Spleen (tissue), 11 donors: ENCODE measurements at regions not wholly inside any gene's neighbourhood (a gene's known extent, or its start where the extent isn't known, plus 50 kb on each side); places are given as distances from the start of the nearest gene placed in this dataset.

Experiments
- DNase-seq: peaks from one replicate; pipeline ENCODE4 v3.0.0-alpha.2; 2020
- H3K27ac ChIP-seq, 8 donors: fragments of 200-600 bp; sonication (generic) in 7 of 8; 1 replicate in 4 of 8; 2 replicates in 4 of 8; pipeline versions ENCODE4 v1.5.0 to v1.8.0; 2016 to 2021; ENCODE audit warnings: inconsistent platforms in 4 of 8, mild to moderate bottlenecking in 4 of 8, moderate library complexity in 1 of 8
- H3K27me3 ChIP-seq, 7 donors: fragments of 200-600 bp; sonication (generic) in 6 of 7; replicated peaks in 1 of 7; 1 replicate in 4 of 7; 2 replicates in 3 of 7; pipeline versions ENCODE4 v1.5.0 to v1.8.0; 2016 to 2021; ENCODE audit warnings: inconsistent platforms in 3 of 7, mild to moderate bottlenecking in 1 of 7
- H3K36me3 ChIP-seq, 6 donors: fragments of 200-600 bp; sonication (generic) in 5 of 6; 1 replicate in 4 of 6; 2 replicates in 2 of 6; pipeline versions ENCODE4 v1.5.0 to v1.8.0; 2016 to 2021; ENCODE audit warnings: inconsistent platforms in 2 of 6
- H3K4me1 ChIP-seq, 6 donors: fragments of 200-600 bp; sonication (generic) in 5 of 6; 1 replicate in 3 of 6; 2 replicates in 3 of 6; pipeline versions ENCODE4 v1.5.0 to v1.8.0; 2016 to 2021; ENCODE audit warnings: inconsistent platforms in 3 of 6
- H3K4me3 ChIP-seq, 8 donors: fragments of 200-600 bp; sonication (generic) in 7 of 8; 1 replicate in 4 of 8; 2 replicates in 4 of 8; pipeline versions ENCODE4 v1.5.0 to v1.8.0; 2016 to 2021; ENCODE audit warnings: inconsistent platforms in 4 of 8, mild to moderate bottlenecking in 4 of 8, moderate library complexity in 2 of 8
- H3K9me3 ChIP-seq, 8 donors: fragments of 200-600 bp; sonication (generic) in 7 of 8; 1 replicate in 4 of 8; 2 replicates in 4 of 8; pipeline versions ENCODE4 v1.5.0 to v1.8.0; 2016 to 2021; ENCODE audit warnings: inconsistent platforms in 4 of 8
- POLR2A ChIP-seq, 3 donors: fragments of 450-650 bp; IDR thresholded peaks; one replicate each; pipeline ENCODE4 v1.5.1; 2017; ENCODE audit warnings: antibody characterized with exemption in 3 of 3, mild to moderate bottlenecking in 1 of 3
- POLR2AphosphoS5 ChIP-seq, 3 donors: sonication (generic); formaldehyde crosslinking; IDR thresholded peaks; one replicate each; pipeline ENCODE4 v1.5.1; 2017; ENCODE audit warnings: antibody characterized with exemption in 3 of 3
- WGBS, 5 donors: extraction: QIAGEN DNeasy Blood & Tissue Kit in 3 of 5; methylation state at CpG; one replicate each; pipeline versions ENCODE4 v1.1.5 to v1.1.7; 2013 to 2018; 5-methylcytosine and 5-hydroxymethylcytosine counted together
- intact Hi-C: fragments of 100-400 bp; cut with DNase I; formaldehyde crosslinking; loops from one replicate; pipeline ENCODE4 v1.15.0; 2023; ENCODE audit warnings: low total_unique reads
- TF ChIP-seq, protein P1 (sequence below), 11 experiments: fragments of 200-600 bp in 7 of 11; fragments of 450-650 bp in 4 of 11; sonication (generic) in 4 of 11; IDR thresholded peaks in 8 of 11; conservative IDR thresholded peaks in 3 of 11; 1 replicate in 7 of 11; 2 replicates in 4 of 11; pipeline versions ENCODE4 v1.4.0 to v1.8.0; 2016 to 2021; ENCODE audit warnings: antibody characterized with exemption in 11 of 11, inconsistent platforms in 4 of 11, mild to moderate bottlenecking in 1 of 11
- donor health status: healthy with polysubstance abuse.
- donor health status: DM: no; HTN: no; CAD: no; lungs with moderate emphysema.
- donor health status: DM: no; HTN: no; CAD: no.
- donor health status: Bipolar disorder and iron deficiency.
- donor health status: healthy.
- donor health status: DM: no; HTN: no; CAD: no.
- donor health status: DM: yes; HTN: yes; CAD: no.

DNA sequence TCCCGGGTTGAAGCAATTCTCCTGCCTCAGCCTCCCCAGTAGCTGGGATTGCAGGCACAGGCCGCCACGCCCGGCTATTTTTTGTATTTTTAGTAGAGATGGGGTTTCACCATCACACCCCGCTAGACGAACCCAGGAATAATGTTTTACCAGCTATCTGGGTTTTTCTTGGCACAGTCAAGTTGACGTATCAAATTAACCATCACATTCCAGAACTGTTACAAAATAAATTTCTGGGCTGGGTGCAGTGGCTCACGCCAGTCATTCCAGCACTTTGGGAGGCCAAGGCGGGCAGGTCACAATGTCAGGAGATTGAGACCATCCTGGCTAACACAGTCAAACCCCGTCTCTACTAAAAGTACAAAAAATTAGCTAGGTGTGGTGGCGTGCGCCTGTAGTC, 501.2 kb downstream of the SHISA9 start:
- no peaks in the 10 kb centered on the region for H3K27me3 ChIP-seq
- no peak for DNase-seq
- TF ChIP-seq POLR2AphosphoS5 (IDR thresholded peaks at IDR 0.05), result no peak
- TF ChIP-seq POLR2A (IDR thresholded peaks at IDR 0.05), result no peak
- TF ChIP-seq, protein P1, sequence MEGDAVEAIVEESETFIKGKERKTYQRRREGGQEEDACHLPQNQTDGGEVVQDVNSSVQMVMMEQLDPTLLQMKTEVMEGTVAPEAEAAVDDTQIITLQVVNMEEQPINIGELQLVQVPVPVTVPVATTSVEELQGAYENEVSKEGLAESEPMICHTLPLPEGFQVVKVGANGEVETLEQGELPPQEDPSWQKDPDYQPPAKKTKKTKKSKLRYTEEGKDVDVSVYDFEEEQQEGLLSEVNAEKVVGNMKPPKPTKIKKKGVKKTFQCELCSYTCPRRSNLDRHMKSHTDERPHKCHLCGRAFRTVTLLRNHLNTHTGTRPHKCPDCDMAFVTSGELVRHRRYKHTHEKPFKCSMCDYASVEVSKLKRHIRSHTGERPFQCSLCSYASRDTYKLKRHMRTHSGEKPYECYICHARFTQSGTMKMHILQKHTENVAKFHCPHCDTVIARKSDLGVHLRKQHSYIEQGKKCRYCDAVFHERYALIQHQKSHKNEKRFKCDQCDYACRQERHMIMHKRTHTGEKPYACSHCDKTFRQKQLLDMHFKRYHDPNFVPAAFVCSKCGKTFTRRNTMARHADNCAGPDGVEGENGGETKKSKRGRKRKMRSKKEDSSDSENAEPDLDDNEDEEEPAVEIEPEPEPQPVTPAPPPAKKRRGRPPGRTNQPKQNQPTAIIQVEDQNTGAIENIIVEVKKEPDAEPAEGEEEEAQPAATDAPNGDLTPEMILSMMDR (IDR thresholded peaks at IDR 0.05 in 8 of 11, conservative IDR thresholded peaks at IDR 0.05 in 3 of 11), result no peak
- H3K4me3 ChIP-seq, result no peak overlapping the region
- WGBS, 5 donors, result 90 to 93% (median 91%) methylated on average over 12 of the region's 12 CpGs
- peaks cover 0 to 27% (median 0%) of the 10 kb centered on the region in 8 donors for H3K9me3 ChIP-seq
- H3K36me3 ChIP-seq, result no peaks in the 10 kb centered on the region
- no peaks in the 10 kb centered on the region for H3K4me1 ChIP-seq
- intact Hi-C loops, result no loop called here
- no peak overlapping the region for H3K27ac ChIP-seq

DNA sequence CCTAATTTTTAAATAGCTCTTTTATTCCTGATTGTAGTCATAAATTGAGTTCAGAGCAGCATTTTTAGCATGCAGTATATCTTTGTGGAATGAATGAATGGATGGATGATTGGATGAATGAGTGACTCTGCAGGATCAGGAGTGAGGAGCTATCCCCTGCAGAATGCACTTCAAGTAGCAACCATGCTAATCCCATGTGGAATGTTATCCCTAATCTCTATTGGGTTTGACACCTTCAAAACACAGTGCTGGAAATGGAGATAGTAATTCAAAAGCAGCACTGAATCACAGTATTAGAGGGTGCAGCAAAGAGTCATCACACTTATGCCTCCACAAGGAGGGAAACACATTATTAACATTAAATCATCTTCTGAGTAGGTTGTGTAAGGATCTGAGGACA, 501.9 kb downstream of the SHISA9 start:
- intact Hi-C loops, result no loop called here
- H3K9me3 ChIP-seq, result peaks cover 0 to 21% (median 0%) of the 10 kb centered on the region in 8 donors
- H3K27ac ChIP-seq, result no peak overlapping the region
- H3K4me3 ChIP-seq, result no peak overlapping the region
- no peaks in the 10 kb centered on the region for H3K4me1 ChIP-seq
- DNase-seq, result no peak
- H3K36me3 ChIP-seq, result no peaks in the 10 kb centered on the region
- no peaks in the 10 kb centered on the region for H3K27me3 ChIP-seq
- TF ChIP-seq, protein P1 (IDR thresholded peaks at IDR 0.05 in 8 of 11, conservative IDR thresholded peaks at IDR 0.05 in 3 of 11), result no peak
- TF ChIP-seq POLR2AphosphoS5 (IDR thresholded peaks at IDR 0.05), result no peak
- no peak for TF ChIP-seq POLR2A (IDR thresholded peaks at IDR 0.05)

DNA sequence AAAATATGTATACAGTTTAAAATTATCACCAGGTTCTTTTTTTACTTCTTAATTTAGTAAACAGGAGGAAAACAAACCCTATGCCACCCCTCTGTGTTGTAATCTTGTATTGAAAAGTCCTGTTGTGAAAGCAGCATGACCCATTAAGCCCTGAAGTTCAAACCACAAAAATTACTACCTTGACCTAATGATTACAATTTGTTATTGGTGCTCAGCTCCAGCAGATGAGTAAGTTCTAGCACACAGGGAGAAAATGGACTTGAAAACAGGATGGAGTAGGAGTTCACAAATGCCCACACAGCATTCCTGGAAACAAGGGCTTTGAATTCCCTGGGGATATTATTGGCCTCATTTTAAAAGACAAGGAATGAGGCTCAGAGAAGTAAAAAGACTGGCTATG, 505.8 kb upstream of the ERCC4 start:
- intact Hi-C loops, result no loop called here
- H3K36me3 ChIP-seq, result no peaks in the 10 kb centered on the region
- no peak for DNase-seq
- H3K27ac ChIP-seq, result no peak overlapping the region
- H3K9me3 ChIP-seq, result peaks cover 0 to 15% (median 6%) of the 10 kb centered on the region in 8 donors
- no peaks in the 10 kb centered on the region for H3K27me3 ChIP-seq
- no peak overlapping the region for H3K4me3 ChIP-seq
- no peaks in the 10 kb centered on the region for H3K4me1 ChIP-seq
- no peak for TF ChIP-seq POLR2A (IDR thresholded peaks at IDR 0.05)
- no peak for TF ChIP-seq POLR2AphosphoS5 (IDR thresholded peaks at IDR 0.05)
- TF ChIP-seq, protein P1 (IDR thresholded peaks at IDR 0.05 in 8 of 11, conservative IDR thresholded peaks at IDR 0.05 in 3 of 11), result no peak

DNA sequence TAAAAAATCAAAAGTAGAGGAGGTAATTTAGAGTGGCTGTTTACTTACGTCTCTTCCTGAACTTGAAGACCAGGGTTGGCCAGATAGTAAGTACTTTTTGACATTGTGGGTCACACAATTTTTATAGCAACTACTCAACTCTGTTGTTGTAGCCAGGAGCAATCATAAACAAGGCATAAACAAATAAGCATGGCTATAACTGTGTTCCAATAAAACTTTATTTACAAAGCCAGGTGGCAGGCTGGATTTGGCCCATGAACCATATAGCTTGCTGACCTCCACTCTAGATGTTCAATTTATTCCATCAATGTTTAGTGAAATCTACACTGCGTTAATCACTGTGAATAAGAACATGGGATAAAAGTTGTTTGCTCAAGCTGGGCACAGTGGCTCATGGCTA, 500.4 kb upstream of the ERCC4 start:
- DNase-seq, result no peak
- 70 to 92% (median 89%) methylated on average over 2 of the region's 2 CpGs for WGBS, 5 donors
- intact Hi-C loops, result no loop called here
- Histone ChIP-seq H3K4me1 (no peaks in the 10 kb centered on the region), H3K27me3 (no peaks in the 10 kb centered on the region), H3K27ac (no peak overlapping the region), H3K9me3 (peaks cover 0 to 8% (median 2%) of the 10 kb centered on the region in 8 donors), H3K36me3 (no peaks in the 10 kb centered on the region), H3K4me3 (no peak overlapping the region)
- no peak for TF ChIP-seq POLR2AphosphoS5 (IDR thresholded peaks at IDR 0.05)
- TF ChIP-seq, protein P1 (IDR thresholded peaks at IDR 0.05 in 8 of 11, conservative IDR thresholded peaks at IDR 0.05 in 3 of 11), result no peak
- TF ChIP-seq POLR2A (IDR thresholded peaks at IDR 0.05), result no peak
